WI38 (cell line): ENCODE measurements at regions not wholly inside any gene's neighbourhood (a gene's known extent, or its start where the extent isn't known, plus 50 kb on each side); places are given as distances from the start of the nearest gene placed in this dataset.

ENCODE experiments used
- H3K4me3 ChIP-seq: 2 replicates; pipeline ENCODE4 v1.5.1; 2011; ENCODE audit warnings: low read depth, mild to moderate bottlenecking, control low read depth, low read length
- TF ChIP-seq, protein P1 (sequence below): IDR thresholded peaks from 2 replicates; pipeline ENCODE4 v1.5.1; 2012; ENCODE audit warnings: low read depth, mild to moderate bottlenecking, control low read depth, low read length

DNA sequence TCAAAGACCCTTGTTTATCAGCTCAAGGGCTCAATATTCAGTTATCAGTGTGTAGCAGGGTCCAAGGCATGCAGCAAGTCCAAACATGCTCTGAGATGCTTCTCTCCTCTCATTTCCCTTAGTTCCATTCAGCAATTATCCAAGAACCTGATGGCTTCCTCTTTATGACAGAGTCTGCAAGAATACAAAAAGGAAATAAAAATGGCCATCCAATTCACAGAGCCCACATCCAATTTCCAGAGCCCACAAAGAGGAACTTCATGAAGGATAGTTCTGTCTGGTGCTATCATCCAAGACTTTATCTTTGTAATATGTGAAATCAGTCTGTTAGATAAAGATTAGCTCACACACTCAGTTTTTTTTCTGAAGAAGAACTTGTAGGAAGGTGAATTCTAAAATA is 217.2 kb downstream of the LACC1 start:
- H3K4me3 ChIP-seq, result no peak overlapping the region
- TF ChIP-seq, protein P1, sequence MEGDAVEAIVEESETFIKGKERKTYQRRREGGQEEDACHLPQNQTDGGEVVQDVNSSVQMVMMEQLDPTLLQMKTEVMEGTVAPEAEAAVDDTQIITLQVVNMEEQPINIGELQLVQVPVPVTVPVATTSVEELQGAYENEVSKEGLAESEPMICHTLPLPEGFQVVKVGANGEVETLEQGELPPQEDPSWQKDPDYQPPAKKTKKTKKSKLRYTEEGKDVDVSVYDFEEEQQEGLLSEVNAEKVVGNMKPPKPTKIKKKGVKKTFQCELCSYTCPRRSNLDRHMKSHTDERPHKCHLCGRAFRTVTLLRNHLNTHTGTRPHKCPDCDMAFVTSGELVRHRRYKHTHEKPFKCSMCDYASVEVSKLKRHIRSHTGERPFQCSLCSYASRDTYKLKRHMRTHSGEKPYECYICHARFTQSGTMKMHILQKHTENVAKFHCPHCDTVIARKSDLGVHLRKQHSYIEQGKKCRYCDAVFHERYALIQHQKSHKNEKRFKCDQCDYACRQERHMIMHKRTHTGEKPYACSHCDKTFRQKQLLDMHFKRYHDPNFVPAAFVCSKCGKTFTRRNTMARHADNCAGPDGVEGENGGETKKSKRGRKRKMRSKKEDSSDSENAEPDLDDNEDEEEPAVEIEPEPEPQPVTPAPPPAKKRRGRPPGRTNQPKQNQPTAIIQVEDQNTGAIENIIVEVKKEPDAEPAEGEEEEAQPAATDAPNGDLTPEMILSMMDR, result no peak

DNA sequence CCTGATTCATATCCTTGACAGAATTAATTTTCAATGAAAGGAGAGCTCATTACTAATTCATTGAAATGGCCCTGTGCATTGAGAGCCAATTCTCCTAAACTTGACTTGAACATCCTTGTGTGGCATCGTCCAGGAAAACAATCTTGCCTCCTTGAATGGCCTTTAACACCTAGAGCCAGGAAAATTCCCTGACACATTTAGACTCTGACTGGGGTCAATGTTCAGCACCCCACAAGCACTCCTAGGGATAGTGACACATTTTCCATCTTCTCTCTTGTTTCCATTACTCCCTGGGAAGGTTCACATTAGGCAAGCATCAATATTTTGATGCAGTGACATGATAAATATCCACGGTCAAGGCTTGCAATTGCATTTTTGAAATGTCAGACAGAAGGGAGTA is 218.9 kb downstream of the LACC1 start:
- H3K4me3 ChIP-seq, result no peak overlapping the region
- TF ChIP-seq, protein P1, result no peak

DNA sequence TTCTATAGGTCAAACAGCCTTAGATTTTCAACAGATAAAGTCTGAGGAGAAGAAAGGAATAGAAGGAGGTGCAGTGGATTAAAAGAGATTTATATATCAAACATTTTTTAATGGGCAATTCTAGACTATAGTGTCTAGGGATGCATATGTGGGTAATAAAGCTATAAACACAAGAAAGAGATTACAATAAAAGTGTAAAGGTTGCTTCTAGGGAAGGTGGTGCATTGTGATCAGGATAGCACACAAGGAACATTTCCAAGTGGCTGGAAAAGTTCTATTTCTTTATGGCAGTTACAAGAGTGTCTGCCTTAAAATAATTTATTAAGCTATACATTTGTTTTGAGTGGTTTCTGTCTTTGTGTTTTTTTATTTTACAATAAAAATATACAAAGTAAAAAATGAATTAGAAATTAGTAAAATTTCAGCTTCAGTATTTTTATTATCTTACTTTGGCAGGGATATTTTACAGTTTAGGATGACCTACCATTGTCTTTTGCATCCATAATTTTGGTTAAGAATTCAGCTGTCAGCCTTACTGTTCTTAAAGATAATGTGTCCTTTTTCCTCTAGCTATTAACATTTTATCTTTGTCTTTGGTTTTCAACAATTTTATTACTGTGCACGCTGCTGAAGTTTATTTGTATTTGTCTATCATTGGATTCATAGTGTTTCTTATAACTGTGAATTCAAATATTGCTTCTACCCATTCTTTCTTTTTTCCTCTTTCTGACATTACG is 221.8 kb downstream of the LACC1 start:
- H3K4me3 ChIP-seq, result no peak overlapping the region
- TF ChIP-seq, protein P1, result no peak

DNA sequence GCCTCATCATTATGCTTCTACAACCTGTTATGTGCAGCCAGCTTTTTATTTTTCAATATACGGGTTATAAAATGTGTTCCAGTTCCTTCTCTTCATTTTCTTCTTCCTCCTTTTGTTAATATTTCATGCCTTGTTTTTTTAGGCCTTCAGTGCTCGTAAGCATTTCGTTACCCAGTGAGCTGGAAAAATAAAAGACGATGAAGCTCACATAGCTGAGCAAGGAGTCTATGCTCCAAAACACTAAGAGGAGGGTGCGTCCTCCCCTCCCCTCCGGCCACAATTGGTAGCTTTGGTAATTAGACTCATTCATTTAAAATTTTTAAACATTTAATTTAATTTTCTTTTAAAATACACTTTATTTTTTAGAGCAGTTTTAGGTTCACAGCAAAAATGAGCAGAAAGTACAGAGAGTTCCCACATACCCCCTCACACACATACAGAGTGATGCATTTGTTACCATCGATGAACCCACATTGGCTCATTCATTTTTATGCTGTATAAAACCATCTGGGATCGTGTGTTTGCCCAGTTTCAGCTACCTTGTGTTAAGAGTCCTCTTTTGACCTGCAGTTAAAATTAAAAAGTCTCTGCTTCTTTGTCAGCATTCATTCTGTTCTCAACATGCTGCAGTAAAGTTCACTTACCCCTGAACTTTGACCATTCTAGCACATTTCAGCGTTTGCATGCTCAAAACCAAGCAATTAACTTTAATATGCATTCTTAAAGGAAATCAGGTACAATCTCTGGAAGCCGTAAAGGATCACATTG is 223.9 kb downstream of the LACC1 start:
- TF ChIP-seq, protein P1, result no peak
- no peak overlapping the region for H3K4me3 ChIP-seq

DNA sequence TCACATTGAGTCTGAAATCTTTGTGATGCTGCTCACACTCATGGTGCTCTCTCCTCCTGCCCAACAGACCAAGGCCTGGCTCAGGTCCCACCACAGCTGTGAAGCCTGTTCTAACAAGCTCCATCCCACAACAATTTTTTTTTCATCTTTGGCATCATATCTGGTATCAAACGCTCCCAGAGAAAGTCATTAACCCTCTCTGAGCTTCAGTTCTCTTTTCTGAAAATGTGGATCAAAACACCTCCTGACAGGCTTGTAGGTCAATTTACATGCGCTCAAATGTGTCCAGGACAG is 224.4 kb downstream of the LACC1 start:
- no peak overlapping the region for H3K4me3 ChIP-seq
- TF ChIP-seq, protein P1, result no peak

DNA sequence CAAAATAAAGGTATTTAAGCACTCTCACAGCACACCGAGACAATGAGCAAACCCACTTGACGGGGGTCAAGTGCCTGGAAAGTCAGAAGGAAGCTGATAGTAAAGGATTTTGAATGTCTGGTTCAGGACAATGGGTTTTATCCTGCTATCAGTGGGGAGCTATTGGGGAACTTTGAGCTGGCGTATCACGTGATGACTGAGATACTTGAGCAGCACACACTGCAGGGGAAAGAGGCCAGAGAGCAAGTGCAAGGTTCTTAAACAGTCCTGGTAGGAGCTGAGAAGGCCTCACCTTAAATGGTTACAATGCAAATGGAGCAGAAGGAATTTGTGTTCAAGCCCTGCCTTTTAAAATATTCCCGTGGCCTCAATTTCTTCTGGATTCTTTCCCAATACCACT is 225.3 kb downstream of the LACC1 start:
- TF ChIP-seq, protein P1, result no peak
- H3K4me3 ChIP-seq, result no peak overlapping the region
